ENCODE measurements at regions not wholly inside any gene's neighbourhood (a gene's known extent, or its start where the extent isn't known, plus 50 kb on each side); places are given as distances from the start of the nearest gene placed in this dataset.
"Not testable (repeated sequence)": the region's sequence is repeated elsewhere in the genome, so short reads cannot be mapped to it uniquely, and the experiment has no call there.

GRCh38 chr3:168803536-168803935, 707.8 kb upstream of the GOLIM4 start:
- DNase-seq, result no peak
- POLR2A ChIA-PET, result no interaction called here
- Mint-ChIP-seq H3K27me3 (no peaks in the 10 kb centered on the region), H3K4me3 (no peak overlapping the region), H3K27ac (no peak overlapping the region), H3K4me1 (no peaks in the 10 kb centered on the region), H3K9me3 (no peaks in the 10 kb centered on the region), H3K36me3 (no peaks in the 10 kb centered on the region)
- no peak for ATAC-seq (ENCODE audit: low read depth)

DNA sequence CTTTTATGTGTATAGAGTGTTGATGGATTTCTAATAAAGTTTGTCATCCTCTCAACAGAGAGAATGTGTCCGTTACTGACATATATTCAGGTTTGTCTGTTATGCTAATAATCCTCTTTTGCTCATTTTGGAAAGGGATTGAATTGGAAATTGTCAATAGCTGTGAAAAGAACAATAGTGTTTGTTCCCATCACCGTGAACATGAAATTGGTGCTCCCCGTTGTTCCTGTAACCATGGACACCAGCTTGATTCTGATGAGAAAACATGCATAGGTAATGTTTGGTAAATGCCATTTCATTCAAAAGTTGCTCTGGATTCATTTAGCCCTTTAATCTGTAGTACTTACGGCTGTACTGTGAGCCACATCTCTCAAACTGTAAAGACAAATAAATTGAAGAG, 707.0 kb upstream of the GOLIM4 start:
- no peaks in the 10 kb centered on the region for H3K36me3 Mint-ChIP-seq
- POLR2A ChIA-PET, result no interaction called here
- no peak overlapping the region for H3K27ac Mint-ChIP-seq
- H3K4me3 Mint-ChIP-seq, result no peak overlapping the region
- DNase-seq (no peak), ATAC-seq (ENCODE audit: low read depth) (no peak)
- no peaks in the 10 kb centered on the region for H3K4me1 Mint-ChIP-seq
- no peaks in the 10 kb centered on the region for H3K9me3 Mint-ChIP-seq
- no peaks in the 10 kb centered on the region for H3K27me3 Mint-ChIP-seq

DNA sequence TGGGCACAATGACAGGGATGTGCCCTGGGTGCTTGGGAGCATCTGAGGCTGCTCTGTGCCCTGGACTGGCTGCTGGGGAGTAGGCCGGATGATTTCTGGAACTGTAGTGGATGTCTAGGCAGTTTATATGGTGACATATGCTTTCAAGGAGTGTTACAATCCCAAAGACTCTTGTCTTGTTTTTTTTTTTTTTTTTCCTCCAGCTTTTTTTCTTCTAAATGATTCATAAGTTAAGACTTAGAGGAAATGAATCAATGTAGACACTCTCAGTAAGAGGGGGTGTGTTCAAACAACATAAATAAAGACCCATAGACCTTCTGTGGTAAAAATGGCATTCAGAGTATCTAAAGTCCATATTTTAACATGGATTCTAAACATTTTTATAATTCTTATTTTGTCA, 706.1 kb upstream of the GOLIM4 start:
- ATAC-seq (ENCODE audit: low read depth) (no peak), DNase-seq (no peak)
- Mint-ChIP-seq H3K27ac (no peak overlapping the region), H3K27me3 (no peaks in the 10 kb centered on the region), H3K4me1 (no peaks in the 10 kb centered on the region), H3K36me3 (no peaks in the 10 kb centered on the region), H3K4me3 (no peak overlapping the region), H3K9me3 (no peaks in the 10 kb centered on the region)
- POLR2A ChIA-PET, result no interaction called here

GRCh38 chr3:168796339-168796738, 700.6 kb upstream of the GOLIM4 start:
- POLR2A ChIA-PET, result no interaction called here

GRCh38 chr3:168794427-168794826, 698.7 kb upstream of the GOLIM4 start:
- no peaks in the 10 kb centered on the region for H3K36me3 Mint-ChIP-seq
- POLR2A ChIA-PET, result no interaction called here
- H3K27me3 Mint-ChIP-seq, result no peaks in the 10 kb centered on the region
- DNase-seq (no peak), ATAC-seq (ENCODE audit: low read depth) (no peak)
- peaks cover 2% of the 10 kb centered on the region for H3K9me3 Mint-ChIP-seq
- H3K4me1 Mint-ChIP-seq, result no peaks in the 10 kb centered on the region
- no peak overlapping the region for H3K27ac Mint-ChIP-seq
- H3K4me3 Mint-ChIP-seq, result no peak overlapping the region

More at GRCh38 chr3:168796339-168796738, 700.6 kb upstream of the GOLIM4 start:
- Mint-ChIP-seq H3K4me3 (no peak overlapping the region), H3K27me3 (no peaks in the 10 kb centered on the region), H3K36me3 (no peaks in the 10 kb centered on the region), H3K9me3 (peaks cover 2% of the 10 kb centered on the region), H3K27ac (no peak overlapping the region), H3K4me1 (no peaks in the 10 kb centered on the region)
- no peak for ATAC-seq (ENCODE audit: low read depth)
- no peak for DNase-seq

DNA sequence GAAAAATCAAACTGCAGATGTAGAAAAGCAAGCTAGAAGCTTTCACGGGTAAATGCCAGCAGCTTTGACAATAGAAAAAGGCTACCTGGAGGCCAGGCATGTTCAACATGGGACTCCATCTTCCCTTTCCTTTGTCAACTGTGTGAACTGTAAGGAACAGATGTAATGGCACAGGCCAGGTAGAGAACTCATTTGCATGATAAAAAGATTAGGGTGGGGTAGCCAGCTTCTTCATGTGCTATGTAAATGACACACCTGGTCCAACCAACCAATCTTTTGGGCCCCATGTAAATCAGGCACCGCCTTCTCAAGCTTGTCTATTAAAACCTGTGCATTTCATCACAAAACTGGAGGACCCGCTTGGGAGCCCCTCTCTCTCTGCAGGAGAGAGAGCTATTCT, 686.5 kb upstream of the GOLIM4 start:
- Mint-ChIP-seq H3K4me3 (no peak overlapping the region), H3K4me1 (no peaks in the 10 kb centered on the region), H3K36me3 (no peaks in the 10 kb centered on the region), H3K27ac (no peak overlapping the region), H3K27me3 (no peaks in the 10 kb centered on the region), H3K9me3 (peaks cover 3% of the 10 kb centered on the region)
- DNase-seq (no peak), ATAC-seq (ENCODE audit: low read depth) (no peak)
- POLR2A ChIA-PET, result no interaction called here

DNA sequence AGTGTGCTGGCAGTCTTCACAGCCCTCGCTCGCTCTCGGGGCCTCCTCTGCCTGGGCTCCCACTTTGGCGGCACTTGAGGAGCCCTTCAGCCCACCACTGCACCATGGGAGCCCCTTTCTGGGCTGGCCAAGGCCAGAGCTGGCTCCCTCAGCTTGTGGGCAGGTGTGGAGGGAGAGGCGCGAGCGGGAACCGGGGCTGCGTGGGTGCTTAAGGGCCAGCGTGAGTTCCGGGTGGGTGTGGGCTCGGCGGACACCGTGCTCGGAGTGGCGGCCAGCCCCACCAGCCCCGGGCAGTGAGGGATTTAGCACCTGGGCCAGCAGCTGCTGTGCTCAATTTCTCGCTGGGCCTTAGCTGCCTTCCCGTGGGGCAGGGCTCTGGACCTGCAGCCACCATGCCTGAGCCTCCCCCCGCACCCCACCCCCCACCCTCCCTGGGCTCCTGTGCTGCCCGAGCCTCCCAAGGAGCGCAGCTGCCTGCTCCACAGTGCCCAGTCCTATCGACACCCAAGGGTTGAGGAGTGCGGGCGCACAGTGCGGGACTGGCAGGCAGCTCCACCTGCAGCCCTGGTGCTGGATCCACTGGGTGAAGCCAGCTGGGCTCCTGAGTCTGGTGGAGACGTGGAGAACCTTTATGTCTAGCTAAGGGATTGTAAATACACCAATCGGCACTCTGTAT, 684.4 kb upstream of the GOLIM4 start:
- H3K27me3 Mint-ChIP-seq, H3K4me3 Mint-ChIP-seq: not testable (repeated sequence)

DNA sequence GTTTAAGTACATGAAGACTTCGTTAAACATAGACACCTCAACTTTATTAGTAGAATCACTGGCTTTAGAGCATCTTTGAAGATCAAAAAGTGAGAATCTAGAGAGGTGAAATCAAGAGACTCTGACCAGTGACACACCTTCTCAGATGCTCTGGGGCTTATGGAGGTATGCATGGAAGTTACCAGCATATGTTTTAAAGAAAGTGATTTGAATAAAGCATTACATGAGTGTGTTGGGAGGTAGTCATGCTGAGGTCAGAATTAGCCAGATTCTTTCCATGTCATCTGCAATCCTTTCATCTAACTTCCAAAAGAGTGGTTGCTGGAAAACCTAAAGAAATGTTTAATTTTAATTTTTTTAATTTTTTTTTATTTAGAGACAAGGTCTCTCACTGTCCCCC, 658.0 kb upstream of the GOLIM4 start:
- Mint-ChIP-seq H3K4me1 (no peaks in the 10 kb centered on the region), H3K36me3 (no peaks in the 10 kb centered on the region), H3K9me3 (peaks cover 1% of the 10 kb centered on the region), H3K4me3 (no peak overlapping the region), H3K27me3 (no peaks in the 10 kb centered on the region), H3K27ac (no peak overlapping the region)
- ATAC-seq (ENCODE audit: low read depth), result no peak
- DNase-seq, result no peak
- POLR2A ChIA-PET, result no interaction called here

More for the DNA sequence above, 684.4 kb upstream of the GOLIM4 start:
- H3K36me3 Mint-ChIP-seq; POLR2A ChIA-PET; DNase-seq; H3K9me3 Mint-ChIP-seq; H3K27ac Mint-ChIP-seq; H3K4me1 Mint-ChIP-seq; ATAC-seq (ENCODE audit: low read depth): not testable (repeated sequence)

- H3K9me3 Mint-ChIP-seq, result no peaks in the 10 kb centered on the region
- DNase-seq, result no peak
- no peak overlapping the region for H3K27ac Mint-ChIP-seq
- no peak for ATAC-seq (ENCODE audit: low read depth)
- no peaks in the 10 kb centered on the region for H3K27me3 Mint-ChIP-seq
- no peak overlapping the region for H3K4me3 Mint-ChIP-seq
- POLR2A ChIA-PET, result no interaction called here
- no peaks in the 10 kb centered on the region for H3K36me3 Mint-ChIP-seq
- no peaks in the 10 kb centered on the region for H3K4me1 Mint-ChIP-seq
Measured at GRCh38 chr3:168752339-168752738, 656.6 kb upstream of the GOLIM4 start.

GRCh38 chr3:168747697-168748096, 652.0 kb upstream of the GOLIM4 start:
- Mint-ChIP-seq H3K27ac (no peak overlapping the region), H3K4me3 (no peak overlapping the region), H3K4me1 (no peaks in the 10 kb centered on the region), H3K36me3 (no peaks in the 10 kb centered on the region), H3K27me3 (no peaks in the 10 kb centered on the region), H3K9me3 (peaks cover 5% of the 10 kb centered on the region)
- DNase-seq (no peak), ATAC-seq (ENCODE audit: low read depth) (no peak)
- POLR2A ChIA-PET, result no interaction called here

DNA sequence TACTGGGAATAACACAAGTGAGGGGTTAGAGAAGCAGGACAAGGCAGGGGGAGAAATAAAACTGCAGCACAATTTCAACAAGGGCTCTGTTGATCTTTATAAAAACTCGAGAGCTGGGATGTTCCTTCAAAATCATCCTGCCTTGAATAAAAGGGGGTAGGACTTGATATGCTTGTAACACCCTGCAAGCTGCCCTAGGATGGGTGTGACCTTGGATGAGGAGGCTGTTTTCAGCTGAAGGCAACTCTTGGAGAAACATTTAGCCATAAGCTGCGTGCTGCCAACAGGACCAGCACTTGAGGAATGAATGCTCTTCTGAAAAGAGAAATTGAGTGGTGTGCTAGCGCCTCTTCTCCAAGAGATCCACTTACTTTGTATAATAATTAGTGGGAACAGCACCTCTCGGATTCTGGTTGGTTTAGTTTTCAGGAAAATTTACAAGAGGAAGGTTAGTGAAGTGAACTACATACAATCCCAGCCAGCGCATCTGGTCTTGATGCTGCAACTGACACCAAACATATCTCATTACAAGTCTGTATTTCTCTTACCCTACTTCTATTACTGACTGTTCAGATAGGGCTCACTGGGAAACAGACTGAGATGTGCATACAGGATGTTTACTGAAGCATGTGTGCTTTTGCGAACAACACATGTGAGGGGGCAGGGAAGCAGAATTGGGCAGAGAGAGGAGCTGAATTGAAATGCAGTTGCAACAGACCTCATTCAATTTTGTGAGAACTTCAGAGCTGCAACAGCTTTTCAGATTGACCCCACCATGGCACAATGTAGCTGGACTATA, 643.0 kb upstream of the GOLIM4 start:
- POLR2A ChIA-PET, result no interaction called here
- no peak for DNase-seq

GRCh38 chr3:168736202-168736601, 640.5 kb upstream of the GOLIM4 start:
- ATAC-seq (ENCODE audit: low read depth) (no peak), DNase-seq (no peak)
- no peaks in the 10 kb centered on the region for H3K36me3 Mint-ChIP-seq
- no peaks in the 10 kb centered on the region for H3K27me3 Mint-ChIP-seq
- POLR2A ChIA-PET, result no interaction called here
- no peak overlapping the region for H3K27ac Mint-ChIP-seq
- H3K4me3 Mint-ChIP-seq, result no peak overlapping the region
- H3K9me3 Mint-ChIP-seq, result no peaks in the 10 kb centered on the region
- no peaks in the 10 kb centered on the region for H3K4me1 Mint-ChIP-seq

More for the DNA sequence above, 643.0 kb upstream of the GOLIM4 start:
- H3K27me3 Mint-ChIP-seq, result no peaks in the 10 kb centered on the region
- no peak overlapping the region for H3K27ac Mint-ChIP-seq
- no peaks in the 10 kb centered on the region for H3K36me3 Mint-ChIP-seq
- no peaks in the 10 kb centered on the region for H3K4me1 Mint-ChIP-seq
- no peak for ATAC-seq (ENCODE audit: low read depth)
- H3K9me3 Mint-ChIP-seq, result no peaks in the 10 kb centered on the region
- H3K4me3 Mint-ChIP-seq, result no peak overlapping the region

- H3K27me3 Mint-ChIP-seq, result no peaks in the 10 kb centered on the region
- H3K9me3 Mint-ChIP-seq, result no peaks in the 10 kb centered on the region
- POLR2A ChIA-PET, result no interaction called here
Measured at GRCh38 chr3:168730073-168730472, 634.3 kb upstream of the GOLIM4 start.

GRCh38 chr3:168722091-168722490, 626.4 kb upstream of the GOLIM4 start:
- POLR2A ChIA-PET, result no interaction called here
- ATAC-seq (ENCODE audit: low read depth) (no peak), DNase-seq (no peak)
- Mint-ChIP-seq H3K36me3 (no peaks in the 10 kb centered on the region), H3K27me3 (no peaks in the 10 kb centered on the region), H3K27ac (no peak overlapping the region), H3K4me1 (no peaks in the 10 kb centered on the region), H3K4me3 (no peak overlapping the region), H3K9me3 (no peaks in the 10 kb centered on the region)

More at GRCh38 chr3:168730073-168730472, 634.3 kb upstream of the GOLIM4 start:
- ATAC-seq (ENCODE audit: low read depth), result no peak
- H3K36me3 Mint-ChIP-seq, result no peaks in the 10 kb centered on the region
- H3K4me1 Mint-ChIP-seq, result no peaks in the 10 kb centered on the region
- no peak overlapping the region for H3K27ac Mint-ChIP-seq
- DNase-seq, result no peak
- no peak overlapping the region for H3K4me3 Mint-ChIP-seq
